NCI-H510A treated with DMSO at 0.1 percent for 48 hours (cell line): ENCODE measurements at regions not wholly inside any gene's neighbourhood (a gene's known extent, or its start where the extent isn't known, plus 50 kb on each side); places are given as distances from the start of the nearest gene placed in this dataset.

Experiments
- DNase-seq: peaks from one replicate; lab custom pipeline; 2025; lab: John Stamatoyannopoulos, UW

- no peak for DNase-seq
Observed at GRCh38 chr15:94912760-94913159, 681.4 kb downstream of the MCTP2 start.

GRCh38 chr15:94917068-94917467 is 685.7 kb downstream of the MCTP2 start:
- no peak for DNase-seq

- DNase-seq, result no peak
Observed at GRCh38 chr15:94921936-94922335, 690.6 kb downstream of the MCTP2 start.

- no peak for DNase-seq
Observed at GRCh38 chr15:94924057-94924456, 692.7 kb downstream of the MCTP2 start.

- DNase-seq, result no peak
Observed at GRCh38 chr15:94924971-94925598, 693.7 kb downstream of the MCTP2 start.

- no peak for DNase-seq
Observed at GRCh38 chr15:94925680-94926079, 694.3 kb downstream of the MCTP2 start.

GRCh38 chr15:94927003-94927402 is 695.6 kb downstream of the MCTP2 start:
- DNase-seq, result no peak

- no peak for DNase-seq
Observed at GRCh38 chr15:94929282-94929681, 697.9 kb downstream of the MCTP2 start.

- DNase-seq, result no peak
Observed at GRCh38 chr15:94930441-94930840, 699.1 kb downstream of the MCTP2 start.

GRCh38 chr15:94930960-94931359 is 699.6 kb downstream of the MCTP2 start:
- no peak for DNase-seq

GRCh38 chr15:94934440-94934839 is 703.1 kb downstream of the MCTP2 start:
- DNase-seq, result no peak

GRCh38 chr15:94937242-94937641 is 705.9 kb downstream of the MCTP2 start:
- no peak for DNase-seq

- DNase-seq, result no peak
Observed at GRCh38 chr15:94943888-94944287, 712.5 kb downstream of the MCTP2 start.

- no peak for DNase-seq
Observed at GRCh38 chr15:94951538-94951937, 720.2 kb downstream of the MCTP2 start.

- no peak for DNase-seq
Observed at GRCh38 chr15:94963953-94964352, 732.6 kb downstream of the MCTP2 start.

- DNase-seq, result no peak
Observed at GRCh38 chr15:94965593-94965992, 734.2 kb downstream of the MCTP2 start.

- DNase-seq, result no peak
Observed at GRCh38 chr15:94968133-94968532, 736.8 kb downstream of the MCTP2 start.

GRCh38 chr15:94970096-94970495 is 738.7 kb downstream of the MCTP2 start:
- no peak for DNase-seq

GRCh38 chr15:94970802-94971201 is 739.4 kb downstream of the MCTP2 start:
- no peak for DNase-seq

GRCh38 chr15:94972314-94972713 is 741.0 kb downstream of the MCTP2 start:
- no peak for DNase-seq

- DNase-seq, result no peak
Observed at GRCh38 chr15:94987085-94987484, 755.7 kb downstream of the MCTP2 start.

- DNase-seq, result no peak
Observed at GRCh38 chr15:94991718-94992117, 760.4 kb downstream of the MCTP2 start.

- DNase-seq, result no peak
Observed at GRCh38 chr15:95009635-95010034, 778.3 kb downstream of the MCTP2 start.

- DNase-seq, result no peak
Observed at GRCh38 chr15:95013381-95013780, 782.0 kb downstream of the MCTP2 start.
